H1 (cell line): ENCODE measurements at regions not wholly inside any gene's neighbourhood (a gene's known extent, or its start where the extent isn't known, plus 50 kb on each side); places are given as distances from the start of the nearest gene placed in this dataset.

Experiments used
- EGR1 ChIP-seq: IDR thresholded peaks from 2 replicates; pipeline ENCODE4 v1.6.1; 2011; ENCODE audit warnings: low read depth, low read length, borderline replicate concordance
- RXRA ChIP-seq: IDR thresholded peaks from 2 replicates; pipeline ENCODE4 v1.6.1; 2011; ENCODE audit warnings: low read depth, mild to moderate bottlenecking, low read length, moderate library complexity; ENCODE audit not compliant: insufficient read depth
- SRF ChIP-seq: IDR thresholded peaks from 2 replicates; pipeline ENCODE4 v1.6.1; 2011; ENCODE audit warnings: mild to moderate bottlenecking, low read depth, low read length, moderate library complexity

DNA sequence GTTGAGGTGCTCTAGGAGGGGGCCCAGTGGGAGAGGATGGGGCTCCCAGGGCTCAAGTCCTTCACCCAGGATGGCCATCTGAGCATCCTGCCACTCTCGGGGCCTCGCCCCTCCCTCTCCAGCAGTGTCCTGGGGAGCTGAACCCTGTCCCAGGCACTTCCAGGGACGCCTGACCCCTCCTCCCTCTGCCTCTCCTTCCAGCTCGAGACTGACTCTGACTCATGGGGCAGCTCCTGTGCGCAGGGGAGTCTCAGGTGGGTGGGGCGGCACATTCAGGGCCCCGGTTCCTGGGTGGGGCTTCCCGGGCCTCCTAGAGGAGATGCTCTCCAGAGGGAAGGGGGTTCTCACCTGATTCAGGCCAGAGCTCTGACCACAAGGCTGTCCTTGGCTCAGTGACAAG is 77.1 kb upstream of the IGLL5 start (continued):
- TF ChIP-seq SRF (no peak), EGR1 (no peak), RXRA (no peak)
